ENCODE measurements at regions not wholly inside any gene's neighbourhood (a gene's known extent, or its start where the extent isn't known, plus 50 kb on each side); places are given as distances from the start of the nearest gene placed in this dataset.

GRCh38 chr1:193726722-193727121 is 540.3 kb upstream of the B3GALT2 start:
- no peak for DNase-seq (ENCODE audit: low read depth)

- DNase-seq (ENCODE audit: low read depth): no peak
These were observed 526.0 kb upstream of the B3GALT2 start for GRCh38 chr1:193712392-193712791.

GRCh38 chr1:193709607-193710006 is 523.2 kb upstream of the B3GALT2 start:
- DNase-seq (ENCODE audit: low read depth): no peak

GRCh38 chr1:193707271-193708021 is 521.0 kb upstream of the B3GALT2 start:
- DNase-seq (ENCODE audit: low read depth): no peak

- no peak for DNase-seq (ENCODE audit: low read depth)
These were observed 520.4 kb upstream of the B3GALT2 start for GRCh38 chr1:193706766-193707165.

GRCh38 chr1:193705554-193705981 is 519.2 kb upstream of the B3GALT2 start:
- DNase-seq (ENCODE audit: low read depth): no peak

GRCh38 chr1:193703655-193704054 is 517.2 kb upstream of the B3GALT2 start:
- DNase-seq (ENCODE audit: low read depth): no peak

- DNase-seq (ENCODE audit: low read depth): no peak
These were observed 516.7 kb upstream of the B3GALT2 start for GRCh38 chr1:193703121-193703520.

- DNase-seq (ENCODE audit: low read depth): no peak
These were observed 515.3 kb upstream of the B3GALT2 start for GRCh38 chr1:193701759-193702158.

GRCh38 chr1:193700710-193701355 is 514.4 kb upstream of the B3GALT2 start:
- DNase-seq (ENCODE audit: low read depth): no peak

GRCh38 chr1:193699261-193699660 is 512.8 kb upstream of the B3GALT2 start:
- DNase-seq (ENCODE audit: low read depth): no peak

GRCh38 chr1:193697776-193698175 is 511.4 kb upstream of the B3GALT2 start:
- no peak for DNase-seq (ENCODE audit: low read depth)

- DNase-seq (ENCODE audit: low read depth): no peak
These were observed 510.8 kb upstream of the B3GALT2 start for GRCh38 chr1:193697115-193697762.

GRCh38 chr1:193694741-193695140 is 508.3 kb upstream of the B3GALT2 start:
- DNase-seq (ENCODE audit: low read depth): no peak

- no peak for DNase-seq (ENCODE audit: low read depth)
These were observed 499.6 kb upstream of the B3GALT2 start for GRCh38 chr1:193685986-193686385.

- no peak for DNase-seq (ENCODE audit: low read depth)
These were observed 495.0 kb upstream of the B3GALT2 start for GRCh38 chr1:193681422-193681821.

- no peak for DNase-seq (ENCODE audit: low read depth)
These were observed 494.5 kb upstream of the B3GALT2 start for GRCh38 chr1:193680924-193681316.

GRCh38 chr1:193680247-193680923 is 494.0 kb upstream of the B3GALT2 start:
- DNase-seq (ENCODE audit: low read depth): no peak

GRCh38 chr1:193677874-193678273 is 491.5 kb upstream of the B3GALT2 start:
- no peak for DNase-seq (ENCODE audit: low read depth)

- no peak for DNase-seq (ENCODE audit: low read depth)
These were observed 490.7 kb upstream of the B3GALT2 start for GRCh38 chr1:193676996-193677549.

GRCh38 chr1:193674292-193674944 is 488.0 kb upstream of the B3GALT2 start:
- no peak for DNase-seq (ENCODE audit: low read depth)

Data from stimulated activated CD8-positive, alpha-beta memory T cell treated with anti-CD3 and anti-CD28 coated beads, Interleukin-15, amount 100 ng/mL, for 1 hour (primary cell).